Ishikawa (cell line): ENCODE measurements at regions not wholly inside any gene's neighbourhood (a gene's known extent, or its start where the extent isn't known, plus 50 kb on each side); places are given as distances from the start of the nearest gene placed in this dataset.

ENCODE experiments used
- CREB1 ChIP-seq: IDR thresholded peaks from 2 replicates; pipeline ENCODE4 v1.6.1; 2012; ENCODE audit warnings: low read depth
- EP300 ChIP-seq: IDR thresholded peaks from 2 replicates; pipeline ENCODE4 v1.6.1; 2012; ENCODE audit warnings: borderline replicate concordance
- FOXM1 ChIP-seq: IDR thresholded peaks from 2 replicates; pipeline ENCODE4 v1.6.1; 2012; ENCODE audit warnings: low read depth, borderline replicate concordance
- MAX ChIP-seq: IDR thresholded peaks from 2 replicates; pipeline ENCODE4 v1.6.1; 2012
- TAF1 ChIP-seq: IDR thresholded peaks from 2 replicates; pipeline ENCODE4 v1.6.1; 2012; ENCODE audit warnings: low read depth, mild to moderate bottlenecking
- TEAD4 ChIP-seq: IDR thresholded peaks from 2 replicates; pipeline ENCODE4 v1.6.1; 2012
- YY1 ChIP-seq: IDR thresholded peaks from 2 replicates; pipeline ENCODE4 v1.6.1; 2012; ENCODE audit warnings: low read depth
- ZBTB7A ChIP-seq: IDR thresholded peaks from 2 replicates; pipeline ENCODE4 v1.6.1; 2012; ENCODE audit warnings: low read depth

- TF ChIP-seq ZBTB7A (no peak), YY1 (no peak), MAX (no peak), TEAD4 (no peak), EP300 (no peak), CREB1 (no peak), FOXM1 (no peak), TAF1 (no peak)
Measured at GRCh38 chr12:96091833-96092232, 56.4 kb upstream of the LTA4H start.
